GM10266 (cell line): ENCODE measurements at regions not wholly inside any gene's neighbourhood (a gene's known extent, or its start where the extent isn't known, plus 50 kb on each side); places are given as distances from the start of the nearest gene placed in this dataset.

Source experiments
- DNase-seq: peaks from one replicate; pipeline ENCODE4 v3.0.0; 2012; ENCODE audit errors: extremely low spot score
- CTCF ChIP-seq: IDR thresholded peaks from 2 replicates; pipeline ENCODE4 v1.5.1; 2012; ENCODE audit warnings: mild to moderate bottlenecking, low read depth; ENCODE audit not compliant: control insufficient read depth, insufficient read depth; ENCODE audit errors: missing control alignments

- no peak for DNase-seq
- no peak for TF ChIP-seq CTCF
Measured at GRCh38 chr17:12613566-12613965, 52.1 kb upstream of the MYOCD start.
